GM12878 (cell line): ENCODE measurements at regions not wholly inside any gene's neighbourhood (a gene's known extent, or its start where the extent isn't known, plus 50 kb on each side); places are given as distances from the start of the nearest gene placed in this dataset.

ENCODE experiments used
- ATAC-seq: fragments of 200-7000 bp; cut with Tn5 transposase; 3 replicates; pipeline ENCODE4 v1.9.1; 2020; ENCODE audit warnings: mild to moderate bottlenecking, moderate library complexity
- BruUV-seq: library from RNA; stranded (reverse); fragments of 400-500 nt; replicated peaks from 2 replicates; lab custom pipeline; 2021; lab: Mats Ljungman, UMichigan
- CTCF ChIA-PET: fragments of 300-600 bp; sonication (Branson Sonifier 250); formaldehyde crosslinking; extraction: SDS; loops from one replicate; lab custom pipeline; 2021; ENCODE audit warnings: inconsistent platforms; lab: Yijun Ruan, JAX
- POLR2A ChIA-PET: fragments of 350-600 bp; formaldehyde crosslinking; extraction: SDS; loops from one replicate; lab custom pipeline; 2021; ENCODE audit warnings: inconsistent platforms; lab: Charles Lee
- RAD21 ChIA-PET: fragments of 300-600 bp; sonication (Branson Sonifier 250); formaldehyde crosslinking; loops from one replicate; lab custom pipeline; 2023; ENCODE audit warnings: antibody characterized with exemption; ENCODE audit not compliant: unreplicated experiment; lab: Charles Lee
- SMC1A ChIA-PET: fragments of 300-600 bp; sonication (Branson Sonifier 250); formaldehyde crosslinking; loops from one replicate; lab custom pipeline; 2023; ENCODE audit not compliant: unreplicated experiment, uncharacterized antibody; lab: Charles Lee
- DNase-seq: peaks from one replicate; pipeline ENCODE4 v3.0.0-alpha.2; 2011; ENCODE audit warnings: low read depth, low spot score
- FAIRE-seq: peaks from 3 replicates; lab custom pipeline; 2011; peaks lifted over from hg19 to GRCh38; lab: Jason Lieb, UNC
- H2AFZ ChIP-seq: 2 replicates; pipeline ENCODE4 v1.6.0; 2011; ENCODE audit warnings: low read depth, low read length, control low read depth; ENCODE audit not compliant: control insufficient read depth
- H3K27ac ChIP-seq: 2 replicates; pipeline ENCODE4 v1.5.1; 2011; ENCODE audit warnings: control low read depth; ENCODE audit not compliant: control insufficient read depth, insufficient read depth
- H3K27me3 ChIP-seq, 2 experiments: replicated peaks in 1 of 2; 2 replicates each; pipeline versions ENCODE4 v1.6.0 to v1.6.1; 2011; ENCODE audit warnings: low read length in 1 of 2; ENCODE audit not compliant: control insufficient read depth in 2 of 2, insufficient read depth in 2 of 2
- H3K36me3 ChIP-seq, 2 experiments: 2 replicates each; pipeline ENCODE4 v1.5.1; 2011; ENCODE audit warnings: low read length in 1 of 2; ENCODE audit not compliant: control insufficient read depth in 2 of 2, insufficient read depth in 2 of 2
- H3K4me1 ChIP-seq: 2 replicates; pipeline ENCODE4 v1.6.1; 2011; ENCODE audit warnings: mild to moderate bottlenecking, low read length, moderate library complexity, mixed read lengths; ENCODE audit not compliant: control insufficient read depth, insufficient read depth
- H3K4me2 ChIP-seq: 2 replicates; pipeline ENCODE4 v1.6.0; 2011; ENCODE audit warnings: control low read depth; ENCODE audit not compliant: control insufficient read depth, insufficient read depth
- H3K4me3 ChIP-seq: fragments of 200-600 bp; sonication (generic); 2 replicates; pipeline ENCODE4 v1.5.1; 2016
- H3K79me2 ChIP-seq: 2 replicates; pipeline ENCODE4 v1.6.0; 2011; ENCODE audit warnings: low read length; ENCODE audit not compliant: control insufficient read depth, insufficient read depth
- H3K9ac ChIP-seq: 2 replicates; pipeline ENCODE4 v1.8.0; 2011; ENCODE audit warnings: low read length, control low read depth, mixed read lengths; ENCODE audit not compliant: control insufficient read depth, insufficient read depth
- H3K9me3 ChIP-seq: replicated peaks from 3 replicates; pipeline ENCODE4 v1.5.1; 2011; ENCODE audit warnings: mild to moderate bottlenecking, low read length; ENCODE audit not compliant: control insufficient read depth, insufficient read depth
- H4K20me1 ChIP-seq: 2 replicates; pipeline ENCODE4 v1.6.0; 2011; ENCODE audit not compliant: control insufficient read depth, insufficient read depth
- CEBPB ChIP-seq, 2 experiments: fragments of 150-350 bp in 1 of 2; IDR thresholded peaks; 2 replicates each; pipeline ENCODE4 v1.6.1; 2012 to 2014; ENCODE audit warnings: low read depth in 2 of 2, low read length in 2 of 2, borderline replicate concordance in 1 of 2, inconsistent platforms in 1 of 2
- FOS ChIP-seq: IDR thresholded peaks from 3 replicates; pipeline ENCODE4 v1.6.1; 2011; ENCODE audit warnings: borderline replicate concordance; ENCODE audit not compliant: insufficient read length; ENCODE audit errors: extremely low read depth
- MEF2A ChIP-seq: IDR thresholded peaks from 2 replicates; pipeline ENCODE4 v1.6.1; 2011; ENCODE audit warnings: low read depth, mild to moderate bottlenecking, low read length, moderate library complexity; ENCODE audit not compliant: insufficient read depth
- MEF2B ChIP-seq: fragments of 450-650 bp; IDR thresholded peaks from 2 replicates; pipeline ENCODE4 v1.6.1; 2018; ENCODE audit warnings: mild to moderate bottlenecking, moderate library complexity; ENCODE audit not compliant: partially characterized antibody, poor library complexity, severe bottlenecking
- MTA2 ChIP-seq: fragments of 450-650 bp; IDR thresholded peaks from 2 replicates; pipeline ENCODE4 v1.6.1; 2016; ENCODE audit warnings: low read depth, mild to moderate bottlenecking, moderate library complexity
- NFYA ChIP-seq: IDR thresholded peaks from 2 replicates; pipeline ENCODE4 v1.6.1; 2011; ENCODE audit warnings: low read depth, mild to moderate bottlenecking, low read length, improper control_type of control experiment, borderline replicate concordance
- NR2C1 ChIP-seq: fragments of 450-650 bp; IDR thresholded peaks from 2 replicates; pipeline ENCODE4 v1.6.1; 2017; ENCODE audit warnings: antibody characterized with exemption, mild to moderate bottlenecking, moderate library complexity
- RAD51 ChIP-seq: fragments of 450-650 bp; IDR thresholded peaks from 2 replicates; pipeline ENCODE4 v1.6.1; 2016; ENCODE audit warnings: moderate library complexity, mild to moderate bottlenecking, inconsistent platforms
- RFX5 ChIP-seq: IDR thresholded peaks from 2 replicates; pipeline ENCODE4 v1.6.1; 2011; ENCODE audit warnings: low read depth, low read length, improper control_type of control experiment
- SMAD5 ChIP-seq: IDR thresholded peaks from 2 replicates; pipeline ENCODE4 v1.6.1; 2016; ENCODE audit warnings: antibody characterized with exemption, low read depth
- SP1 ChIP-seq: IDR thresholded peaks from one replicate; pipeline ENCODE4 v1.6.1; 2011; ENCODE audit warnings: low read depth, low read length
- SREBF2 ChIP-seq: IDR thresholded peaks from 2 replicates; pipeline ENCODE4 v1.6.1; 2012; ENCODE audit warnings: mild to moderate bottlenecking, low read length
- SUZ12 ChIP-seq: fragments of 200-600 bp; sonication (generic); IDR thresholded peaks from one replicate; pipeline ENCODE4 v1.6.1; 2018; ENCODE audit warnings: antibody characterized with exemption, mild to moderate bottlenecking; ENCODE audit not compliant: unreplicated experiment
- YY1 ChIP-seq: IDR thresholded peaks from 2 replicates; pipeline ENCODE4 v1.6.1; 2011; ENCODE audit warnings: low read depth, mild to moderate bottlenecking, low read length
- ZSCAN29 ChIP-seq: fragments of 450-650 bp; IDR thresholded peaks from 2 replicates; pipeline ENCODE4 v1.6.1; 2017; ENCODE audit warnings: mild to moderate bottlenecking, moderate library complexity
- in situ Hi-C: fragments of 300-500 bp; cut with MboI; formaldehyde crosslinking; loops from 9 replicates; pipeline ENCODE4 v1.14.3; 2018; ENCODE audit warnings: mixed read lengths
- intact Hi-C: fragments of 100-400 bp; cut with micrococcal nuclease; formaldehyde crosslinking; loops from one replicate; pipeline ENCODE4 v1.14.2; 2022; ENCODE audit not compliant: unreplicated experiment
- TF ChIP-seq, protein P1 (sequence below): fragments of 450-650 bp; IDR thresholded peaks from 2 replicates; pipeline ENCODE4 v1.6.1; 2017; ENCODE audit warnings: low read depth, mild to moderate bottlenecking, moderate library complexity

DNA sequence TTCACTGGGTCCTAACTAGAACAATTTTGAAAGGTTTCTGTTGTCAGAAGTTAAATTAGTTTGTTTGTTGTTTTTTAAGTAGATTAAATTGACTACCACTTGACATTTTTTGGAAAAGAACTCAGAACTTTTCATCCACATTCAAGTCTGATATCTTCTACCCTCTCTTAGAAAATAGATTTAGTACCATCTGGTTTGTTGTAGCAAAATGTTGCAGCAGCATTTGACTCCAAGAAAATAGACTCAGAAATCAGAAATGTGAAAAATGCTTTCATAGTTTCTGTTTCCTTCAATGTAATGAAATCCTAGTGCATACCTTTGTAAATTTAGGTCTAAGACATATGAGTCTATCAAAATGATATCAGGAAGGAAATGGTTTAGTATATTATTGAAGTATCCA is 256.3 kb upstream of the CLEC14A start:
- TF ChIP-seq YY1 = no peak
- no peak for TF ChIP-seq FOS
- TF ChIP-seq MEF2B = no peak
- no peak for TF ChIP-seq MTA2
- TF ChIP-seq NFYA = no peak
- TF ChIP-seq NR2C1 = no peak
- TF ChIP-seq ZSCAN29 = no peak
- no peak for TF ChIP-seq SREBF2
- TF ChIP-seq, protein P1, sequence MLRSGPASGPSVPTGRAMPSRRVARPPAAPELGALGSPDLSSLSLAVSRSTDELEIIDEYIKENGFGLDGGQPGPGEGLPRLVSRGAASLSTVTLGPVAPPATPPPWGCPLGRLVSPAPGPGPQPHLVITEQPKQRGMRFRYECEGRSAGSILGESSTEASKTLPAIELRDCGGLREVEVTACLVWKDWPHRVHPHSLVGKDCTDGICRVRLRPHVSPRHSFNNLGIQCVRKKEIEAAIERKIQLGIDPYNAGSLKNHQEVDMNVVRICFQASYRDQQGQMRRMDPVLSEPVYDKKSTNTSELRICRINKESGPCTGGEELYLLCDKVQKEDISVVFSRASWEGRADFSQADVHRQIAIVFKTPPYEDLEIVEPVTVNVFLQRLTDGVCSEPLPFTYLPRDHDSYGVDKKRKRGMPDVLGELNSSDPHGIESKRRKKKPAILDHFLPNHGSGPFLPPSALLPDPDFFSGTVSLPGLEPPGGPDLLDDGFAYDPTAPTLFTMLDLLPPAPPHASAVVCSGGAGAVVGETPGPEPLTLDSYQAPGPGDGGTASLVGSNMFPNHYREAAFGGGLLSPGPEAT = no peak
- TF ChIP-seq MEF2A = no peak
- no peak for TF ChIP-seq SMAD5
- TF ChIP-seq SP1 = no peak
- no peak for TF ChIP-seq CEBPB (IDR thresholded peaks at IDR 0.05; ENCODE audit: borderline replicate concordance in 1 of 2, low read depth in 2 of 2, low read length in 2 of 2)
- no peak for TF ChIP-seq RAD51
- no peak for TF ChIP-seq RFX5
- TF ChIP-seq SUZ12 = no peak
- H3K79me2 ChIP-seq = no peaks in the 10 kb centered on the region
- DNase-seq (no peak), FAIRE-seq (no peak), ATAC-seq (no peak)
- H3K4me1 ChIP-seq = no peaks in the 10 kb centered on the region
- in situ Hi-C loops (no loop called here), intact Hi-C loops (no loop called here)
- RAD21 ChIA-PET = no interaction called here
- H3K4me3 ChIP-seq = no peak overlapping the region
- no peak overlapping the region for H3K4me2 ChIP-seq
- no peaks in the 10 kb centered on the region for H3K9me3 ChIP-seq
- no peak overlapping the region for H3K9ac ChIP-seq
- POLR2A ChIA-PET = no interaction called here
- no TSS peak for BruUV-seq
- no peak overlapping the region for H2AFZ ChIP-seq
- H3K27ac ChIP-seq = no peak overlapping the region
- no peaks in the 10 kb centered on the region for H4K20me1 ChIP-seq
- CTCF ChIA-PET = interaction anchor here (0.6 kb wide), 1 partner anchor 1615 kb away, joined by 3 read pairs; no protein-coding TSS in a partner anchor
- no peaks in the 10 kb centered on the region for H3K36me3 ChIP-seq
- SMC1A ChIA-PET = no interaction called here
- H3K27me3 ChIP-seq = no peaks in the 10 kb centered on the region
